CD1c-positive myeloid dendritic cell (primary cell): ENCODE measurements at regions not wholly inside any gene's neighbourhood (a gene's known extent, or its start where the extent isn't known, plus 50 kb on each side); places are given as distances from the start of the nearest gene placed in this dataset.

Experiments
- DNase-seq: peaks from one replicate; pipeline ENCODE4 v3.0.0-alpha.2; 2016; ENCODE audit errors: extremely low spot score

GRCh38 chr5:117809251-117809650 lies 1179.1 kb downstream of the DTWD2 start:
- DNase-seq = no peak

- no peak for DNase-seq
Observed at GRCh38 chr5:117805058-117805457, 1183.3 kb downstream of the DTWD2 start.

GRCh38 chr5:117803533-117803932 lies 1184.8 kb downstream of the DTWD2 start:
- no peak for DNase-seq

GRCh38 chr5:117801583-117801982 lies 1186.8 kb downstream of the DTWD2 start:
- no peak for DNase-seq

- no peak for DNase-seq
Observed at GRCh38 chr5:117800261-117800660, 1188.1 kb downstream of the DTWD2 start.

GRCh38 chr5:117794847-117795246 lies 1193.5 kb downstream of the DTWD2 start:
- no peak for DNase-seq

- no peak for DNase-seq
Observed at GRCh38 chr5:117793963-117794362, 1194.4 kb downstream of the DTWD2 start.

GRCh38 chr5:117792476-117792875 lies 1195.9 kb downstream of the DTWD2 start:
- no peak for DNase-seq

- DNase-seq = no peak
Observed at GRCh38 chr5:117788596-117788995, 1199.8 kb downstream of the DTWD2 start.

- no peak for DNase-seq
Observed at GRCh38 chr5:117779171-117779570, 1204.5 kb upstream of the SEMA6A start.

- no peak for DNase-seq
Observed at GRCh38 chr5:117776977-117777376, 1202.4 kb upstream of the SEMA6A start.

- no peak for DNase-seq
Observed at GRCh38 chr5:117769877-117770276, 1195.3 kb upstream of the SEMA6A start.

GRCh38 chr5:117763271-117763670 lies 1188.6 kb upstream of the SEMA6A start:
- DNase-seq = no peak

- DNase-seq = no peak
Observed at GRCh38 chr5:117761186-117761585, 1186.6 kb upstream of the SEMA6A start.

- DNase-seq = no peak
Observed at GRCh38 chr5:117759849-117760499, 1185.4 kb upstream of the SEMA6A start.

GRCh38 chr5:117752403-117752802 lies 1177.8 kb upstream of the SEMA6A start:
- no peak for DNase-seq

GRCh38 chr5:117748336-117748735 lies 1173.7 kb upstream of the SEMA6A start:
- no peak for DNase-seq

- no peak for DNase-seq
Observed at GRCh38 chr5:117743337-117743736, 1168.7 kb upstream of the SEMA6A start.

- DNase-seq = no peak
Observed at GRCh38 chr5:117741655-117742206, 1167.1 kb upstream of the SEMA6A start.

- no peak for DNase-seq
Observed at GRCh38 chr5:117740268-117740667, 1165.6 kb upstream of the SEMA6A start.

- no peak for DNase-seq
Observed at GRCh38 chr5:117738571-117738970, 1163.9 kb upstream of the SEMA6A start.

- DNase-seq = no peak
Observed at GRCh38 chr5:117736698-117737097, 1162.1 kb upstream of the SEMA6A start.

- no peak for DNase-seq
Observed at GRCh38 chr5:117734056-117734455, 1159.4 kb upstream of the SEMA6A start.

GRCh38 chr5:117733051-117733450 lies 1158.4 kb upstream of the SEMA6A start:
- DNase-seq = no peak
